IMR-90 (cell line): ENCODE measurements at regions not wholly inside any gene's neighbourhood (a gene's known extent, or its start where the extent isn't known, plus 50 kb on each side); places are given as distances from the start of the nearest gene placed in this dataset.

Source experiments
- ATAC-seq: fragments of 200-7000 bp; cut with Tn5 transposase; 2 replicates; pipeline ENCODE4 v1.9.1; 2020; ENCODE audit warnings: low read depth, mild to moderate bottlenecking, moderate library complexity
- BruUV-seq: library from RNA; stranded (reverse); fragments of 400-500 nt; replicated peaks from 2 replicates; lab custom pipeline; 2021; lab: Mats Ljungman, UMichigan
- CTCF ChIA-PET: fragments of 300-600 bp; formaldehyde crosslinking; extraction: SDS; loops from one replicate; lab custom pipeline; 2021; ENCODE audit warnings: antibody characterized with exemption; lab: Yijun Ruan, JAX
- POLR2A ChIA-PET: fragments of 300-600 bp; sonication (Branson Sonifier 250); formaldehyde crosslinking; loops from one replicate; lab custom pipeline; 2022; ENCODE audit warnings: antibody characterized with exemption; ENCODE audit not compliant: unreplicated experiment; lab: Charles Lee
- DNase-seq: peaks from one replicate; pipeline ENCODE4 v3.0.0; 2013
- H2AFZ ChIP-seq: replicated peaks from 2 replicates; pipeline ENCODE3; 2013; ENCODE audit warnings: low read length, mild to moderate bottlenecking; ENCODE audit not compliant: poor library complexity
- H2AK5ac ChIP-seq: 2 replicates; pipeline ENCODE4 v1.6.1; 2013; ENCODE audit warnings: low read depth, low read length, inconsistent platforms
- H2AK9ac ChIP-seq: replicated peaks from 2 replicates; pipeline ENCODE3; 2013; ENCODE audit warnings: mild to moderate bottlenecking, low read depth, low read length, moderate library complexity; ENCODE audit not compliant: poor library complexity
- H2BK120ac ChIP-seq: 2 replicates; pipeline ENCODE4 v1.6.1; 2013; ENCODE audit warnings: low read depth, low read length, inconsistent platforms
- H2BK15ac ChIP-seq: 3 replicates; pipeline ENCODE4 v1.6.1; 2013; ENCODE audit warnings: low read depth, low read length, inconsistent platforms
- H2BK20ac ChIP-seq: 2 replicates; pipeline ENCODE4 v1.6.1; 2013; ENCODE audit warnings: low read depth, mild to moderate bottlenecking, inconsistent platforms, low read length, moderate library complexity
- H2BK5ac ChIP-seq: 2 replicates; pipeline ENCODE4 v1.6.1; 2013; ENCODE audit warnings: mild to moderate bottlenecking, low read depth, low read length, inconsistent platforms; ENCODE audit not compliant: poor library complexity, severe bottlenecking
- H3K14ac ChIP-seq: replicated peaks from 2 replicates; pipeline ENCODE4 v1.6.1; 2013; ENCODE audit warnings: low read depth, low read length, inconsistent platforms
- H3K18ac ChIP-seq: 2 replicates; pipeline ENCODE4 v1.6.1; 2013; ENCODE audit warnings: low read depth, low read length, control low read depth
- H3K23ac ChIP-seq: 2 replicates; pipeline ENCODE4 v1.6.1; 2013; ENCODE audit warnings: low read depth, low read length, inconsistent platforms
- H3K27ac ChIP-seq: 2 replicates; pipeline ENCODE4 v1.5.1; 2013; ENCODE audit warnings: mild to moderate bottlenecking, control low read depth, low read length; ENCODE audit not compliant: insufficient read depth
- H3K27me3 ChIP-seq: 2 replicates; pipeline ENCODE4 v1.6.1; 2013; ENCODE audit warnings: low read length; ENCODE audit not compliant: control insufficient read depth, insufficient read depth
- H3K36me3 ChIP-seq: 2 replicates; pipeline ENCODE4 v1.6.1; 2013; ENCODE audit warnings: low read length, mixed read lengths; ENCODE audit not compliant: control insufficient read depth, insufficient read depth
- H3K4ac ChIP-seq: 2 replicates; pipeline ENCODE4 v1.6.1; 2013; ENCODE audit warnings: low read depth, low read length, inconsistent platforms
- H3K4me1 ChIP-seq: 2 replicates; pipeline ENCODE4 v1.6.1; 2013; ENCODE audit warnings: low read length, mixed read lengths; ENCODE audit not compliant: control insufficient read depth, insufficient read depth
- H3K4me2 ChIP-seq: 2 replicates; pipeline ENCODE4 v1.6.1; 2013; ENCODE audit warnings: low read depth, mild to moderate bottlenecking, control low read depth, low read length, moderate library complexity
- H3K4me3 ChIP-seq: 2 replicates; pipeline ENCODE4 v1.5.1; 2013; ENCODE audit warnings: low read depth, mild to moderate bottlenecking, control low read depth, low read length, moderate library complexity; ENCODE audit not compliant: insufficient read depth
- H3K56ac ChIP-seq: 2 replicates; pipeline ENCODE4 v1.6.1; 2013; ENCODE audit warnings: low read length, inconsistent platforms; ENCODE audit not compliant: insufficient read depth; ENCODE audit errors: extremely low read depth
- H3K79me1 ChIP-seq, 2 experiments: 2 replicates each; pipeline ENCODE4 v1.6.1; 2013; ENCODE audit warnings: low read length in 2 of 2, inconsistent platforms in 1 of 2, low read depth in 1 of 2
- H3K9ac ChIP-seq: 2 replicates; pipeline ENCODE4 v1.6.1; 2013; ENCODE audit warnings: low read depth, low read length, control low read depth
- H3K9me1 ChIP-seq: 2 replicates; pipeline ENCODE4 v1.6.1; 2013; ENCODE audit warnings: low read length, inconsistent platforms; ENCODE audit not compliant: insufficient read depth
- H3K9me3 ChIP-seq: 2 replicates; pipeline ENCODE4 v1.6.1; 2013; ENCODE audit warnings: low read length; ENCODE audit not compliant: control insufficient read depth, insufficient read depth
- H4K20me1 ChIP-seq: 2 replicates; pipeline ENCODE4 v1.6.1; 2013; ENCODE audit warnings: low read length, inconsistent platforms; ENCODE audit not compliant: insufficient read depth
- H4K5ac ChIP-seq: 2 replicates; pipeline ENCODE4 v1.6.1; 2013; ENCODE audit warnings: mild to moderate bottlenecking, low read depth, low read length, control low read depth
- H4K8ac ChIP-seq, 2 experiments: 2 replicates each; pipeline ENCODE4 v1.6.1; 2013; ENCODE audit warnings: low read depth in 2 of 2, low read length in 2 of 2, control low read depth in 1 of 2, inconsistent platforms in 1 of 2
- H4K91ac ChIP-seq: 2 replicates; pipeline ENCODE4 v1.6.1; 2013; ENCODE audit warnings: low read depth, low read length, inconsistent platforms; ENCODE audit not compliant: insufficient read depth
- CEBPB ChIP-seq: IDR thresholded peaks from 2 replicates; pipeline ENCODE4 v1.6.1; 2012; ENCODE audit warnings: low read depth, low read length, improper control_type of control experiment
- CHD1 ChIP-seq: IDR thresholded peaks from 2 replicates; pipeline ENCODE4 v1.6.1; 2012; ENCODE audit warnings: low read depth, low read length, improper control_type of control experiment
- ELK1 ChIP-seq: fragments of 150-350 bp; IDR thresholded peaks from 2 replicates; pipeline ENCODE4 v1.6.1; 2016; ENCODE audit warnings: low read depth, mild to moderate bottlenecking, low read length, moderate library complexity, borderline replicate concordance
- FOS ChIP-seq: fragments of 150-350 bp; IDR thresholded peaks from 2 replicates; pipeline ENCODE4 v1.6.1; 2016; ENCODE audit warnings: low read depth, low read length
- MAFK ChIP-seq: IDR thresholded peaks from 2 replicates; pipeline ENCODE4 v1.6.1; 2012; ENCODE audit warnings: low read depth, low read length, improper control_type of control experiment
- MAZ ChIP-seq: IDR thresholded peaks from 2 replicates; pipeline ENCODE4 v1.6.1; 2012; ENCODE audit warnings: low read depth, mild to moderate bottlenecking, low read length, improper control_type of control experiment, moderate library complexity, borderline replicate concordance
- MXI1 ChIP-seq: IDR thresholded peaks from 2 replicates; pipeline ENCODE4 v1.6.1; 2012; ENCODE audit warnings: low read depth, mild to moderate bottlenecking, low read length, moderate library complexity, borderline replicate concordance
- NFE2L2 ChIP-seq: fragments of 150-350 bp; IDR thresholded peaks from 2 replicates; pipeline ENCODE4 v1.6.1; 2016; ENCODE audit warnings: low read depth, mild to moderate bottlenecking, low read length
- RAD21 ChIP-seq: IDR thresholded peaks from 2 replicates; pipeline ENCODE4 v1.6.1; 2012; ENCODE audit warnings: low read length, improper control_type of control experiment
- SMC3 ChIP-seq: fragments of 150-350 bp; IDR thresholded peaks from 2 replicates; pipeline ENCODE4 v1.6.1; 2016; ENCODE audit warnings: low read depth, mild to moderate bottlenecking, antibody characterized with exemption, low read length, moderate library complexity
- WGBS, 2 experiments: methylation state at CpG; one replicate each; pipeline versions ENCODE4 v1.1.5 to v1.1.7; 2013; ENCODE audit warnings: missing lambda C conversion rate in 2 of 2; ENCODE audit not compliant: insufficient read length in 1 of 2; ENCODE audit errors: extremely low coverage in 2 of 2; 5-methylcytosine and 5-hydroxymethylcytosine counted together
- dilution Hi-C: fragments of 300-500 bp; cut with HindIII; formaldehyde crosslinking; loops from one replicate; pipeline ENCODE4 v1.14.3; 2018; ENCODE audit warnings: low sequenced_read_pairs; ENCODE audit not compliant: unreplicated experiment
- in situ Hi-C: fragments of 300-500 bp; cut with MboI; formaldehyde crosslinking; loops from 3 replicates; pipeline ENCODE4 v1.14.3; 2019; ENCODE audit warnings: low sequenced_read_pairs, inconsistent platforms, mixed read lengths
- intact Hi-C: fragments of 100-400 bp; cut with micrococcal nuclease; formaldehyde crosslinking; loops from 2 replicates; pipeline ENCODE4 v1.10.0; 2022
- TF ChIP-seq, protein P1 (sequence below): conservative IDR thresholded peaks from 2 replicates; pipeline ENCODE4 v1.5.1; 2012; ENCODE audit warnings: mild to moderate bottlenecking, low read depth, low read length, improper control_type of control experiment
- TF ChIP-seq, protein P2 (sequence below): fragments of 150-350 bp; IDR thresholded peaks from 2 replicates; pipeline ENCODE4 v1.6.1; 2017; ENCODE audit warnings: mild to moderate bottlenecking, antibody characterized with exemption, low read length, low read depth

- ChIA-PET CTCF (no interaction called here), POLR2A (no interaction called here)
- Histone ChIP-seq H3K56ac (no peak overlapping the region), H3K27ac (no peak overlapping the region), H2AK5ac (no peak overlapping the region), H3K36me3 (no peaks in the 10 kb centered on the region), H4K8ac (no peak overlapping the region), H4K5ac (no peak overlapping the region), H3K4me2 (no peak overlapping the region), H3K27me3 (no peaks in the 10 kb centered on the region), H3K18ac (no peak overlapping the region), H3K14ac (no peak overlapping the region), H4K20me1 (no peaks in the 10 kb centered on the region), H2BK120ac (no peak overlapping the region), H3K23ac (no peak overlapping the region), H3K4me3 (no peak overlapping the region), H3K9ac (no peak overlapping the region), H3K79me1 (no peaks in the 10 kb centered on the region), H2AK9ac (no peak overlapping the region), H4K91ac (no peak overlapping the region), H3K9me1 (no peaks in the 10 kb centered on the region), H2BK20ac (no peak overlapping the region), H3K4me1 (no peaks in the 10 kb centered on the region), H2BK15ac (no peak overlapping the region), H3K9me3 (no peaks in the 10 kb centered on the region; the same call in 1 of the 2 replicates), H3K4ac (no peak overlapping the region), H2AFZ (no peak overlapping the region), H2BK5ac (no peak overlapping the region)
- no TSS peak for BruUV-seq
- no peak for ATAC-seq
- no CpG with 5 or more reads among the region's 2 CpGs for WGBS, 2 experiments
- in situ Hi-C loops: no loop called here
- no peak for DNase-seq
- dilution Hi-C loops: no loop called here
- TF ChIP-seq, protein P1, sequence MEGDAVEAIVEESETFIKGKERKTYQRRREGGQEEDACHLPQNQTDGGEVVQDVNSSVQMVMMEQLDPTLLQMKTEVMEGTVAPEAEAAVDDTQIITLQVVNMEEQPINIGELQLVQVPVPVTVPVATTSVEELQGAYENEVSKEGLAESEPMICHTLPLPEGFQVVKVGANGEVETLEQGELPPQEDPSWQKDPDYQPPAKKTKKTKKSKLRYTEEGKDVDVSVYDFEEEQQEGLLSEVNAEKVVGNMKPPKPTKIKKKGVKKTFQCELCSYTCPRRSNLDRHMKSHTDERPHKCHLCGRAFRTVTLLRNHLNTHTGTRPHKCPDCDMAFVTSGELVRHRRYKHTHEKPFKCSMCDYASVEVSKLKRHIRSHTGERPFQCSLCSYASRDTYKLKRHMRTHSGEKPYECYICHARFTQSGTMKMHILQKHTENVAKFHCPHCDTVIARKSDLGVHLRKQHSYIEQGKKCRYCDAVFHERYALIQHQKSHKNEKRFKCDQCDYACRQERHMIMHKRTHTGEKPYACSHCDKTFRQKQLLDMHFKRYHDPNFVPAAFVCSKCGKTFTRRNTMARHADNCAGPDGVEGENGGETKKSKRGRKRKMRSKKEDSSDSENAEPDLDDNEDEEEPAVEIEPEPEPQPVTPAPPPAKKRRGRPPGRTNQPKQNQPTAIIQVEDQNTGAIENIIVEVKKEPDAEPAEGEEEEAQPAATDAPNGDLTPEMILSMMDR: no peak
- TF ChIP-seq NFE2L2 (no peak), MAZ (no peak), CEBPB (no peak), MAFK (no peak), CHD1 (no peak), ELK1 (no peak), RAD21 (no peak), FOS (no peak), MXI1 (no peak), SMC3 (no peak)
- TF ChIP-seq, protein P2, sequence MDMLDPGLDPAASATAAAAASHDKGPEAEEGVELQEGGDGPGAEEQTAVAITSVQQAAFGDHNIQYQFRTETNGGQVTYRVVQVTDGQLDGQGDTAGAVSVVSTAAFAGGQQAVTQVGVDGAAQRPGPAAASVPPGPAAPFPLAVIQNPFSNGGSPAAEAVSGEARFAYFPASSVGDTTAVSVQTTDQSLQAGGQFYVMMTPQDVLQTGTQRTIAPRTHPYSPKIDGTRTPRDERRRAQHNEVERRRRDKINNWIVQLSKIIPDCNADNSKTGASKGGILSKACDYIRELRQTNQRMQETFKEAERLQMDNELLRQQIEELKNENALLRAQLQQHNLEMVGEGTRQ: no peak
- intact Hi-C loops: no loop called here
These were observed 546.4 kb upstream of the HTR2C start for GRCh38 chrX:114037515-114037914.
